ENCODE measurements at regions not wholly inside any gene's neighbourhood (a gene's known extent, or its start where the extent isn't known, plus 50 kb on each side); places are given as distances from the start of the nearest gene placed in this dataset.
A peak's percentile ranks its signal among the peaks of the same experiment; 100 is the strongest.

- H3K9me3 ChIP-seq = no peaks in the 10 kb centered on the region
- H3K4me2 ChIP-seq = no peak overlapping the region
- ChIA-PET CTCF (no interaction called here), POLR2A (no interaction called here)
- no peak overlapping the region for H3K4me3 ChIP-seq
- no peak overlapping the region for H3K27ac ChIP-seq
- DNase-seq (ENCODE audit: low read depth in 1 of 2, low spot score in 1 of 2) = peak in 1 of 2 experiments; percentile 9
- H3K4me1 ChIP-seq = no peaks in the 10 kb centered on the region
- ATAC-seq = no peak
- TF ChIP-seq HES2 (IDR thresholded peaks at IDR 0.05) = no peak
- no peak for TF ChIP-seq HOXA7 (CRISPR knock-in tag; IDR thresholded peaks at IDR 0.05)
- TF ChIP-seq ELK1 (IDR thresholded peaks at IDR 0.05; ENCODE audit: low read depth, low read length) = no peak
- TF ChIP-seq KDM1A (IDR thresholded peaks at IDR 0.05; ENCODE audit: low read depth) = no peak
- no peak for TF ChIP-seq ESRRA (IDR thresholded peaks at IDR 0.05; ENCODE audit: borderline replicate concordance, low read length)
- TF ChIP-seq NFE2L2 (conservative IDR thresholded peaks at IDR 0.05; ENCODE audit: low read length) = no peak
- no peak for TF ChIP-seq EP300 (IDR thresholded peaks at IDR 0.05)
- TF ChIP-seq EHF (CRISPR knock-in tag; IDR thresholded peaks at IDR 0.05) = no peak
- no peak for TF ChIP-seq PBX3 (IDR thresholded peaks at IDR 0.05)
- TF ChIP-seq FOXS1 (CRISPR knock-in tag; IDR thresholded peaks at IDR 0.05) = no peak
- 42% methylated on average over 5 of the region's 5 CpGs for WGBS (ENCODE audit: missing lambda C conversion rate)
- FAIRE-seq = no peak
These were observed 194.5 kb upstream of the GAP43 start for GRCh38 chr3:115428841-115429240.

- Histone ChIP-seq H3K4me2 (peak overlapping the region; percentile 44), H3K27ac (peak overlapping the region; percentile 60 to 69; a peak in 4 of 6 replicates), H3K4me3 (no peak overlapping the region), H3K4me1 (peaks cover 11% of the 10 kb centered on the region), H3K9me3 (no peaks in the 10 kb centered on the region)
- WGBS (ENCODE audit: missing lambda C conversion rate) = 21% methylated on average over 5 of the region's 5 CpGs
- ChIA-PET CTCF (interaction anchor here (0.8 to 8.3 kb wide), 10 partner anchors 9 to 348 kb away, joined by 3 to 44 read pairs (median 4); no protein-coding TSS in a partner anchor), POLR2A (no interaction called here)
- DNase-seq (ENCODE audit: low read depth in 1 of 2, low spot score in 1 of 2) (peak; percentile 34 to 85), ATAC-seq (peak; percentile 95 to 97), FAIRE-seq (no peak)
- TF ChIP-seq HOXA7 (CRISPR knock-in tag; IDR thresholded peaks at IDR 0.05) (no peak), RAD21 (conservative IDR thresholded peaks at IDR 0.05 in 1 of 2, IDR thresholded peaks at IDR 0.05 in 1 of 2) (peak; percentile 51 to 66), HES2 (IDR thresholded peaks at IDR 0.05) (peak; percentile 49; the same call in 1 of the 2 replicates), CTCF (IDR thresholded peaks at IDR 0.05) (peak; percentile 43), FOSL2 (IDR thresholded peaks at IDR 0.05) (peak; percentile 77), FOSL2 (CRISPR knock-in tag; IDR thresholded peaks at IDR 0.05) (peak; percentile 83), MAFK (IDR thresholded peaks at IDR 0.05; ENCODE audit: partially characterized antibody) (peak; percentile 73), SMC3 (IDR thresholded peaks at IDR 0.05) (peak; percentile 64), JUN (IDR thresholded peaks at IDR 0.05) (0 out of 5 replicates have a peak, but pooled peaks of 1 of the 2 experiments have one; percentile 33), MAX (IDR thresholded peaks at IDR 0.05) (0 out of 2 replicates have a peak, but pooled peaks have one; percentile 21), GATA3 (IDR thresholded peaks at IDR 0.05; ENCODE audit: borderline replicate concordance) (peak; percentile 49; the same call in 1 of the 2 replicates), CEBPB (IDR thresholded peaks at IDR 0.05) (peak; percentile 79 to 92), JUNB (IDR thresholded peaks at IDR 0.05) (peak; percentile 75), PHF8 (IDR thresholded peaks at IDR 0.05; ENCODE audit: borderline replicate concordance, low read depth) (no peak), EP300 (IDR thresholded peaks at IDR 0.05) (peak in 1 of 2 experiments; percentile 27; a peak in 1 of 5 replicates), KDM5A (IDR thresholded peaks at IDR 0.05) (no peak)
These were observed 186.5 kb upstream of the GAP43 start for GRCh38 chr3:115436767-115437301.

Data from A549 (cell line).